Coronary artery (tissue), 2 donors: ENCODE measurements at regions not wholly inside any gene's neighbourhood (a gene's known extent, or its start where the extent isn't known, plus 50 kb on each side); places are given as distances from the start of the nearest gene placed in this dataset.

ENCODE experiments used
- DNase-seq: peaks from one replicate; pipeline ENCODE4 v3.0.0-alpha.2; 2017; ENCODE audit warnings: low spot score
- H3K27ac ChIP-seq, 2 donors: fragments of 200-600 bp; sonication (generic); one replicate each; pipeline ENCODE4 v1.5.1; 2016 to 2019
- H3K4me3 ChIP-seq: fragments of 200-600 bp; sonication (generic); 2 replicates; pipeline ENCODE4 v1.5.1; 2016; ENCODE audit warnings: mild to moderate bottlenecking, moderate library complexity
- TF ChIP-seq, protein P1 (sequence below): fragments of 200-600 bp; sonication (generic); IDR thresholded peaks from one replicate; pipeline ENCODE4 v1.5.1; 2019; ENCODE audit warnings: antibody characterized with exemption

- DNase-seq: no peak
- Histone ChIP-seq H3K4me3 (no peak overlapping the region), H3K27ac (no peak overlapping the region)
- TF ChIP-seq, protein P1, sequence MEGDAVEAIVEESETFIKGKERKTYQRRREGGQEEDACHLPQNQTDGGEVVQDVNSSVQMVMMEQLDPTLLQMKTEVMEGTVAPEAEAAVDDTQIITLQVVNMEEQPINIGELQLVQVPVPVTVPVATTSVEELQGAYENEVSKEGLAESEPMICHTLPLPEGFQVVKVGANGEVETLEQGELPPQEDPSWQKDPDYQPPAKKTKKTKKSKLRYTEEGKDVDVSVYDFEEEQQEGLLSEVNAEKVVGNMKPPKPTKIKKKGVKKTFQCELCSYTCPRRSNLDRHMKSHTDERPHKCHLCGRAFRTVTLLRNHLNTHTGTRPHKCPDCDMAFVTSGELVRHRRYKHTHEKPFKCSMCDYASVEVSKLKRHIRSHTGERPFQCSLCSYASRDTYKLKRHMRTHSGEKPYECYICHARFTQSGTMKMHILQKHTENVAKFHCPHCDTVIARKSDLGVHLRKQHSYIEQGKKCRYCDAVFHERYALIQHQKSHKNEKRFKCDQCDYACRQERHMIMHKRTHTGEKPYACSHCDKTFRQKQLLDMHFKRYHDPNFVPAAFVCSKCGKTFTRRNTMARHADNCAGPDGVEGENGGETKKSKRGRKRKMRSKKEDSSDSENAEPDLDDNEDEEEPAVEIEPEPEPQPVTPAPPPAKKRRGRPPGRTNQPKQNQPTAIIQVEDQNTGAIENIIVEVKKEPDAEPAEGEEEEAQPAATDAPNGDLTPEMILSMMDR: no peak
Observed at GRCh38 chr13:82412749-82413148, 1469.5 kb downstream of the SLITRK1 start.

GRCh38 chr13:82407321-82407720 lies 1475.0 kb downstream of the SLITRK1 start:
- Histone ChIP-seq H3K4me3 (no peak overlapping the region), H3K27ac (no peak overlapping the region)
- TF ChIP-seq, protein P1: no peak
- DNase-seq: no peak

- TF ChIP-seq, protein P1: no peak
- H3K4me3 ChIP-seq: no peak overlapping the region
- DNase-seq: no peak
- no peak overlapping the region for H3K27ac ChIP-seq
Observed at GRCh38 chr13:82374719-82375118, 1507.6 kb downstream of the SLITRK1 start.

GRCh38 chr13:82370316-82370715 lies 1512.0 kb downstream of the SLITRK1 start:
- Histone ChIP-seq H3K27ac (no peak overlapping the region), H3K4me3 (no peak overlapping the region)
- no peak for DNase-seq
- TF ChIP-seq, protein P1: no peak

GRCh38 chr13:82364525-82364924 lies 1517.7 kb downstream of the SLITRK1 start:
- DNase-seq: no peak
- no peak overlapping the region for H3K4me3 ChIP-seq
- TF ChIP-seq, protein P1: no peak
- no peak overlapping the region for H3K27ac ChIP-seq

DNA sequence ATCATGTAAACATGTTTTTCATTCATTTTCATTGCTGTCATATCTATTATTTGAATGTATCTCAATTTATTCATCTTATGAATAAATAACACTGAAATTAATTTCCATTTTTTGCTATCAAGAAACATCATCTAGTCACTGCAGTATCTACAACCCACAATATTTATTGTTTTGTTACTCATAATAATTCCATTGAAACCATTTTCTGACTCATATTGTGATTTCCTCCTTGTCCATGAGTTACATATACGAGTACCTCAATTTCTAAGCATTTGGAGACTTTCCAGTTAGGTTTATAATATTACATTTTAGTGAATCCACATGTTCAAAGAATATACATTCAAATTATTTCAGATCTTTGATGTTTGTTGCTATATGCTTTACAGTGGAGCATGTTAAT lies 1524.0 kb downstream of the SLITRK1 start:
- Histone ChIP-seq H3K27ac (no peak overlapping the region), H3K4me3 (no peak overlapping the region)
- TF ChIP-seq, protein P1: no peak
- no peak for DNase-seq

DNA sequence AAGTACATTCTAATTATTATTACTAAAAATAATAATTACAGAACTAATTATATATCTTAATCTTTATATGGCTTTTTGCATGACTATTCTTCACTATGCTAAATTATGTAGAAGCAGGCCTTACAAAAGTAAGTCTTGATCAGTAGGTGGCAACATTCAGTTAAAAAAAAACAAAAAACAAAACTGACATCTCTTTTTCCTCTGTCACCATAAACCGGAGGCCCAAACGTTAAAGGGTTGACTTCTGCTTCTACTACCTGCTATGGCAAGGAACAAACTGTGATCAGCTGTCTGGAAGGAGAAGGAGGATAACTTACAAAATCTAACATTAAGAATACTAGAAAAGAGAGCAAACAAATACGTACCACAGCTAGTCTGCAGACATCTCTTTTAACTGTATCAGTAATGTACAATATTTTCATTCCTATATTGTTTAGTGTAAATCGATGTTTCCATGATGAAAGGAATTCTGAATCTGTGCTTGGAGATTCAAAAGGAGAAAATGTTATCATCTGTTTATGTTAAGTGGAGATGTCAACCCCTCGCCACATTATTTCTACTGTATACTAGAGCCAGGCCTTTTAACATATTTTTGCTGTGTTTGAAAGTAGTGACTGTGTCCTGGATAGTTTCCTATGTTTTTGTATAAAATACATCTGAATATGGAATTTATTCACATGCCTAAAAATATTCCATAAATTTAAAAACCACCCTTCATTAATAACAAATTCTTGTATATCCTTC lies 1525.4 kb downstream of the SLITRK1 start:
- TF ChIP-seq, protein P1: no peak
- Histone ChIP-seq H3K27ac (no peak overlapping the region), H3K4me3 (no peak overlapping the region)
- DNase-seq: no peak
